Dermis microvascular lymphatic vessel endothelial cell (primary cell): ENCODE measurements at regions not wholly inside any gene's neighbourhood (a gene's known extent, or its start where the extent isn't known, plus 50 kb on each side); places are given as distances from the start of the nearest gene placed in this dataset.

Experiments
- DNase-seq, 2 donors: peaks; one replicate each; pipeline versions ENCODE4 v3.0.0 to v3.0.0-alpha.2; 2010; ENCODE audit warnings: low read depth in 2 of 2

GRCh38 chr2:168338803-168339437 is 91.5 kb upstream of the STK39 start:
- DNase-seq, result no peak

GRCh38 chr2:168340931-168341330 is 93.5 kb upstream of the STK39 start:
- no peak for DNase-seq

- DNase-seq, result no peak
These were observed 96.2 kb upstream of the STK39 start for GRCh38 chr2:168343586-168343985.

GRCh38 chr2:168344706-168345105 is 97.3 kb upstream of the STK39 start:
- no peak for DNase-seq

GRCh38 chr2:168345601-168346000 is 98.2 kb upstream of the STK39 start:
- no peak for DNase-seq

GRCh38 chr2:168346725-168347477 is 99.5 kb upstream of the STK39 start:
- peak; percentile 47 to 65 for DNase-seq

GRCh38 chr2:168348076-168348475 is 100.7 kb upstream of the STK39 start:
- peak; percentile 14 to 24 for DNase-seq

GRCh38 chr2:168350380-168350779 is 103.0 kb upstream of the STK39 start:
- DNase-seq, result peak in 1 of 2 donors; percentile 10

- no peak for DNase-seq
These were observed 102.8 kb upstream of the CERS6 start for GRCh38 chr2:168353251-168353650.

GRCh38 chr2:168354499-168354898 is 101.6 kb upstream of the CERS6 start:
- no peak for DNase-seq

GRCh38 chr2:168355121-168355520 is 101.0 kb upstream of the CERS6 start:
- no peak for DNase-seq

- DNase-seq, result no peak
These were observed 100.1 kb upstream of the CERS6 start for GRCh38 chr2:168355779-168356476.

- no peak for DNase-seq
These were observed 99.6 kb upstream of the CERS6 start for GRCh38 chr2:168356477-168356835.

GRCh38 chr2:168357797-168358472 is 98.1 kb upstream of the CERS6 start:
- no peak for DNase-seq

- no peak for DNase-seq
These were observed 97.0 kb upstream of the CERS6 start for GRCh38 chr2:168359082-168359481.

GRCh38 chr2:168363347-168364092 is 92.6 kb upstream of the CERS6 start:
- no peak for DNase-seq

GRCh38 chr2:168365094-168365621 is 90.9 kb upstream of the CERS6 start:
- no peak for DNase-seq

GRCh38 chr2:168369031-168369430 is 87.0 kb upstream of the CERS6 start:
- DNase-seq, result no peak

- no peak for DNase-seq
These were observed 84.6 kb upstream of the CERS6 start for GRCh38 chr2:168371273-168372019.

GRCh38 chr2:168373468-168373867 is 82.6 kb upstream of the CERS6 start:
- no peak for DNase-seq
